IMR-90 (cell line): ENCODE measurements at regions not wholly inside any gene's neighbourhood (a gene's known extent, or its start where the extent isn't known, plus 50 kb on each side); places are given as distances from the start of the nearest gene placed in this dataset.

Experiments used
- ATAC-seq: fragments of 200-7000 bp; cut with Tn5 transposase; 2 replicates; pipeline ENCODE4 v1.9.1; 2020; ENCODE audit warnings: low read depth, mild to moderate bottlenecking, moderate library complexity
- BruUV-seq: library from RNA; stranded (reverse); fragments of 400-500 nt; replicated peaks from 2 replicates; lab custom pipeline; 2021; lab: Mats Ljungman, UMichigan
- CTCF ChIA-PET: fragments of 300-600 bp; formaldehyde crosslinking; extraction: SDS; loops from one replicate; lab custom pipeline; 2021; ENCODE audit warnings: antibody characterized with exemption; lab: Yijun Ruan, JAX
- POLR2A ChIA-PET: fragments of 300-600 bp; sonication (Branson Sonifier 250); formaldehyde crosslinking; loops from one replicate; lab custom pipeline; 2022; ENCODE audit warnings: antibody characterized with exemption; ENCODE audit not compliant: unreplicated experiment; lab: Charles Lee
- DNase-seq: peaks from one replicate; pipeline ENCODE4 v3.0.0; 2013
- H2AFZ ChIP-seq: replicated peaks from 2 replicates; pipeline ENCODE3; 2013; ENCODE audit warnings: low read length, mild to moderate bottlenecking; ENCODE audit not compliant: poor library complexity
- H2AK5ac ChIP-seq: 2 replicates; pipeline ENCODE4 v1.6.1; 2013; ENCODE audit warnings: low read depth, low read length, inconsistent platforms
- H2AK9ac ChIP-seq: replicated peaks from 2 replicates; pipeline ENCODE3; 2013; ENCODE audit warnings: mild to moderate bottlenecking, low read depth, low read length, moderate library complexity; ENCODE audit not compliant: poor library complexity
- H2BK120ac ChIP-seq: 2 replicates; pipeline ENCODE4 v1.6.1; 2013; ENCODE audit warnings: low read depth, low read length, inconsistent platforms
- H2BK15ac ChIP-seq: 3 replicates; pipeline ENCODE4 v1.6.1; 2013; ENCODE audit warnings: low read depth, low read length, inconsistent platforms
- H2BK20ac ChIP-seq: 2 replicates; pipeline ENCODE4 v1.6.1; 2013; ENCODE audit warnings: low read depth, mild to moderate bottlenecking, inconsistent platforms, low read length, moderate library complexity
- H2BK5ac ChIP-seq: 2 replicates; pipeline ENCODE4 v1.6.1; 2013; ENCODE audit warnings: mild to moderate bottlenecking, low read depth, low read length, inconsistent platforms; ENCODE audit not compliant: poor library complexity, severe bottlenecking
- H3K14ac ChIP-seq: replicated peaks from 2 replicates; pipeline ENCODE4 v1.6.1; 2013; ENCODE audit warnings: low read depth, low read length, inconsistent platforms
- H3K18ac ChIP-seq: 2 replicates; pipeline ENCODE4 v1.6.1; 2013; ENCODE audit warnings: low read depth, low read length, control low read depth
- H3K23ac ChIP-seq: 2 replicates; pipeline ENCODE4 v1.6.1; 2013; ENCODE audit warnings: low read depth, low read length, inconsistent platforms
- H3K27ac ChIP-seq: 2 replicates; pipeline ENCODE4 v1.5.1; 2013; ENCODE audit warnings: mild to moderate bottlenecking, control low read depth, low read length; ENCODE audit not compliant: insufficient read depth
- H3K27me3 ChIP-seq: 2 replicates; pipeline ENCODE4 v1.6.1; 2013; ENCODE audit warnings: low read length; ENCODE audit not compliant: control insufficient read depth, insufficient read depth
- H3K36me3 ChIP-seq: 2 replicates; pipeline ENCODE4 v1.6.1; 2013; ENCODE audit warnings: low read length, mixed read lengths; ENCODE audit not compliant: control insufficient read depth, insufficient read depth
- H3K4ac ChIP-seq: 2 replicates; pipeline ENCODE4 v1.6.1; 2013; ENCODE audit warnings: low read depth, low read length, inconsistent platforms
- H3K4me1 ChIP-seq: 2 replicates; pipeline ENCODE4 v1.6.1; 2013; ENCODE audit warnings: low read length, mixed read lengths; ENCODE audit not compliant: control insufficient read depth, insufficient read depth
- H3K4me2 ChIP-seq: 2 replicates; pipeline ENCODE4 v1.6.1; 2013; ENCODE audit warnings: low read depth, mild to moderate bottlenecking, control low read depth, low read length, moderate library complexity
- H3K4me3 ChIP-seq: 2 replicates; pipeline ENCODE4 v1.5.1; 2013; ENCODE audit warnings: low read depth, mild to moderate bottlenecking, control low read depth, low read length, moderate library complexity; ENCODE audit not compliant: insufficient read depth
- H3K56ac ChIP-seq: 2 replicates; pipeline ENCODE4 v1.6.1; 2013; ENCODE audit warnings: low read length, inconsistent platforms; ENCODE audit not compliant: insufficient read depth; ENCODE audit errors: extremely low read depth
- H3K79me1 ChIP-seq, 2 experiments: 2 replicates each; pipeline ENCODE4 v1.6.1; 2013; ENCODE audit warnings: low read length in 2 of 2, inconsistent platforms in 1 of 2, low read depth in 1 of 2
- H3K9ac ChIP-seq: 2 replicates; pipeline ENCODE4 v1.6.1; 2013; ENCODE audit warnings: low read depth, low read length, control low read depth
- H3K9me1 ChIP-seq: 2 replicates; pipeline ENCODE4 v1.6.1; 2013; ENCODE audit warnings: low read length, inconsistent platforms; ENCODE audit not compliant: insufficient read depth
- H3K9me3 ChIP-seq: 2 replicates; pipeline ENCODE4 v1.6.1; 2013; ENCODE audit warnings: low read length; ENCODE audit not compliant: control insufficient read depth, insufficient read depth
- H4K20me1 ChIP-seq: 2 replicates; pipeline ENCODE4 v1.6.1; 2013; ENCODE audit warnings: low read length, inconsistent platforms; ENCODE audit not compliant: insufficient read depth
- H4K5ac ChIP-seq: 2 replicates; pipeline ENCODE4 v1.6.1; 2013; ENCODE audit warnings: mild to moderate bottlenecking, low read depth, low read length, control low read depth
- H4K8ac ChIP-seq, 2 experiments: 2 replicates each; pipeline ENCODE4 v1.6.1; 2013; ENCODE audit warnings: low read depth in 2 of 2, low read length in 2 of 2, control low read depth in 1 of 2, inconsistent platforms in 1 of 2
- H4K91ac ChIP-seq: 2 replicates; pipeline ENCODE4 v1.6.1; 2013; ENCODE audit warnings: low read depth, low read length, inconsistent platforms; ENCODE audit not compliant: insufficient read depth
- MAFK ChIP-seq: IDR thresholded peaks from 2 replicates; pipeline ENCODE4 v1.6.1; 2012; ENCODE audit warnings: low read depth, low read length, improper control_type of control experiment
- WGBS, 2 experiments: methylation state at CpG; one replicate each; pipeline versions ENCODE4 v1.1.5 to v1.1.7; 2013; ENCODE audit warnings: missing lambda C conversion rate in 2 of 2; ENCODE audit not compliant: insufficient read length in 1 of 2; ENCODE audit errors: extremely low coverage in 2 of 2; 5-methylcytosine and 5-hydroxymethylcytosine counted together
- dilution Hi-C: fragments of 300-500 bp; cut with HindIII; formaldehyde crosslinking; loops from one replicate; pipeline ENCODE4 v1.14.3; 2018; ENCODE audit warnings: low sequenced_read_pairs; ENCODE audit not compliant: unreplicated experiment
- in situ Hi-C: fragments of 300-500 bp; cut with MboI; formaldehyde crosslinking; loops from 3 replicates; pipeline ENCODE4 v1.14.3; 2019; ENCODE audit warnings: low sequenced_read_pairs, inconsistent platforms, mixed read lengths
- intact Hi-C: fragments of 100-400 bp; cut with micrococcal nuclease; formaldehyde crosslinking; loops from 2 replicates; pipeline ENCODE4 v1.10.0; 2022
- TF ChIP-seq, protein P1 (sequence below): fragments of 150-350 bp; IDR thresholded peaks from 2 replicates; pipeline ENCODE4 v1.6.1; 2017; ENCODE audit warnings: mild to moderate bottlenecking, antibody characterized with exemption, low read length, low read depth

DNA sequence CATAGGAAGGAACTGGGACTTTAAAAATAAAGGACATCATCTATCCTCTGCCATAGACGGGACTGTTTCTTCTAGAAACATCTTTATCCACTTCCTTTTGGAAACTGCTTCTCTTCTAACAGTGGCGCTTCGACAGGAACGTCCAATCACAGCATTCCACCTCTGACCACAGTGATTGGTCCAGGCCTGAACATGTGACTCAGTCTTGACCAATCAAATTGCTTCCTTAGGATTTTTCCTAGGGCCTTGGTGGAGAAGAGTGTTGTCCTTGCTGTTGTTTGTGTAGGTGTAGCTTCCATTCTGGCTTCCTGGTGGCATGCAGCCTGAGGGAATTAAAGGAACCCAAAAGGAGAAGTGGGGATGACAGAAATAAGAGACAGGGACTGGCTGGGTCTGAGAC is 182.4 kb upstream of the TBX3 start:
- H2BK120ac ChIP-seq: no peak overlapping the region
- H2BK5ac ChIP-seq: no peak overlapping the region
- no peak overlapping the region for H2BK15ac ChIP-seq
- ChIA-PET CTCF (no interaction called here), POLR2A (no interaction called here)
- H3K4me3 ChIP-seq: no peak overlapping the region
- ATAC-seq: no peak
- DNase-seq: no peak
- no peaks in the 10 kb centered on the region for H3K79me1 ChIP-seq
- in situ Hi-C loops (no loop called here), dilution Hi-C loops (no loop called here), intact Hi-C loops (no loop called here)
- no peak overlapping the region for H3K18ac ChIP-seq
- no peak overlapping the region for H2AK9ac ChIP-seq
- peaks cover 5% of the 10 kb centered on the region for H3K4me1 ChIP-seq
- no peak for TF ChIP-seq MAFK
- TF ChIP-seq, protein P1, sequence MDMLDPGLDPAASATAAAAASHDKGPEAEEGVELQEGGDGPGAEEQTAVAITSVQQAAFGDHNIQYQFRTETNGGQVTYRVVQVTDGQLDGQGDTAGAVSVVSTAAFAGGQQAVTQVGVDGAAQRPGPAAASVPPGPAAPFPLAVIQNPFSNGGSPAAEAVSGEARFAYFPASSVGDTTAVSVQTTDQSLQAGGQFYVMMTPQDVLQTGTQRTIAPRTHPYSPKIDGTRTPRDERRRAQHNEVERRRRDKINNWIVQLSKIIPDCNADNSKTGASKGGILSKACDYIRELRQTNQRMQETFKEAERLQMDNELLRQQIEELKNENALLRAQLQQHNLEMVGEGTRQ: peak; percentile 62
- no peak overlapping the region for H2AFZ ChIP-seq
- no peaks in the 10 kb centered on the region for H3K27me3 ChIP-seq
- H3K4ac ChIP-seq: peak overlapping the region; percentile 33
- H2AK5ac ChIP-seq: no peak overlapping the region
- no CpG with 5 or more reads among the region's 4 CpGs for WGBS, 2 experiments
- no peak overlapping the region for H3K56ac ChIP-seq
- peaks cover 6% of the 10 kb centered on the region for H3K9me1 ChIP-seq
- H4K5ac ChIP-seq: no peak overlapping the region
- H3K27ac ChIP-seq: no peak overlapping the region
- no peaks in the 10 kb centered on the region for H3K9me3 ChIP-seq
- no peaks in the 10 kb centered on the region for H3K36me3 ChIP-seq
- H4K91ac ChIP-seq: 0 out of 2 replicates have a peak overlapping the region, but pooled peaks have one; percentile 1
- H3K23ac ChIP-seq: no peak overlapping the region
- H3K9ac ChIP-seq: no peak overlapping the region
- H4K20me1 ChIP-seq: no peaks in the 10 kb centered on the region
- no peak overlapping the region for H2BK20ac ChIP-seq
- BruUV-seq: no TSS peak
- H3K4me2 ChIP-seq: no peak overlapping the region
- H3K14ac ChIP-seq: no peak overlapping the region
- H4K8ac ChIP-seq: no peak overlapping the region
